Cardiac muscle cell (in vitro differentiated cells and primary cell): ENCODE measurements at regions not wholly inside any gene's neighbourhood (a gene's known extent, or its start where the extent isn't known, plus 50 kb on each side); places are given as distances from the start of the nearest gene placed in this dataset.

Source experiments
- DNase-seq, 2 donors: peaks; one replicate each; pipeline versions ENCODE4 v3.0.0 to v3.0.0-alpha.2; 2010 to 2017; ENCODE audit warnings: low read depth in 1 of 2, low spot score in 1 of 2
- H3K27ac ChIP-seq: fragments of 200-600 bp; sonication (generic); 2 replicates; pipeline ENCODE4 v1.5.1; 2016
- H3K27me3 ChIP-seq: fragments of 200-600 bp; sonication (generic); 2 replicates; pipeline ENCODE4 v1.6.0; 2016; ENCODE audit warnings: control low read depth
- H3K36me3 ChIP-seq: fragments of 200-600 bp; sonication (generic); 2 replicates; pipeline ENCODE4 v1.5.1; 2016; ENCODE audit warnings: control low read depth
- H3K4me1 ChIP-seq: fragments of 200-600 bp; sonication (generic); 2 replicates; pipeline ENCODE4 v1.8.1; 2017; ENCODE audit warnings: low read depth, mild to moderate bottlenecking, mixed run types
- H3K4me3 ChIP-seq: fragments of 200-600 bp; sonication (generic); 2 replicates; pipeline ENCODE4 v1.5.1; 2016; ENCODE audit warnings: mild to moderate bottlenecking
- H3K9me3 ChIP-seq: fragments of 200-600 bp; sonication (generic); 2 replicates; pipeline ENCODE4 v1.5.1; 2017; ENCODE audit warnings: low read depth, mild to moderate bottlenecking, control low read depth
- TF ChIP-seq, protein P1 (sequence below): IDR thresholded peaks from 2 replicates; pipeline ENCODE4 v1.5.1; 2012; ENCODE audit warnings: low read depth, mild to moderate bottlenecking, low read length

DNA sequence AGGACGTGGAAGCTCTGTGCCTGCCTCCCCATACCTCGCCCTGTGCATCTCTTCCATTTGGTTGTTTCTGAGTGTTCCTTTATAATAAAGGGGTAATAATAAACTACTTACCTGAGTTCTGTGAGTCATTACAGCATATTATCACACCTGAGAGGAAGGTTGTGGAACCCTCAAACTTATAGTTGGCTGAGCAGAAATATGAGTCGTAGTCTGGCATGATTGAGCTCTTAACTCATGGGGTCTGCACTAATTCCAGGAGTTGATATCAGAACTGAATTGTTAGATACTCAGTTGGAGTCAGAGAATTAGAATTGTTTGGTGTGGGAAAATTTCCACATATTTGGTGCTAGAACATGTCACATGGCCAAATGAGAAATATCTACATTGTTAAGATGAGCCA is 52.4 kb upstream of the HTR2A start:
- H3K4me1 ChIP-seq = no peaks in the 10 kb centered on the region
- no peak overlapping the region for H3K27ac ChIP-seq
- H3K9me3 ChIP-seq = no peaks in the 10 kb centered on the region
- H3K27me3 ChIP-seq = no peaks in the 10 kb centered on the region
- H3K36me3 ChIP-seq = no peaks in the 10 kb centered on the region
- DNase-seq = no peak
- TF ChIP-seq, protein P1, sequence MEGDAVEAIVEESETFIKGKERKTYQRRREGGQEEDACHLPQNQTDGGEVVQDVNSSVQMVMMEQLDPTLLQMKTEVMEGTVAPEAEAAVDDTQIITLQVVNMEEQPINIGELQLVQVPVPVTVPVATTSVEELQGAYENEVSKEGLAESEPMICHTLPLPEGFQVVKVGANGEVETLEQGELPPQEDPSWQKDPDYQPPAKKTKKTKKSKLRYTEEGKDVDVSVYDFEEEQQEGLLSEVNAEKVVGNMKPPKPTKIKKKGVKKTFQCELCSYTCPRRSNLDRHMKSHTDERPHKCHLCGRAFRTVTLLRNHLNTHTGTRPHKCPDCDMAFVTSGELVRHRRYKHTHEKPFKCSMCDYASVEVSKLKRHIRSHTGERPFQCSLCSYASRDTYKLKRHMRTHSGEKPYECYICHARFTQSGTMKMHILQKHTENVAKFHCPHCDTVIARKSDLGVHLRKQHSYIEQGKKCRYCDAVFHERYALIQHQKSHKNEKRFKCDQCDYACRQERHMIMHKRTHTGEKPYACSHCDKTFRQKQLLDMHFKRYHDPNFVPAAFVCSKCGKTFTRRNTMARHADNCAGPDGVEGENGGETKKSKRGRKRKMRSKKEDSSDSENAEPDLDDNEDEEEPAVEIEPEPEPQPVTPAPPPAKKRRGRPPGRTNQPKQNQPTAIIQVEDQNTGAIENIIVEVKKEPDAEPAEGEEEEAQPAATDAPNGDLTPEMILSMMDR = no peak
- H3K4me3 ChIP-seq = no peak overlapping the region

DNA sequence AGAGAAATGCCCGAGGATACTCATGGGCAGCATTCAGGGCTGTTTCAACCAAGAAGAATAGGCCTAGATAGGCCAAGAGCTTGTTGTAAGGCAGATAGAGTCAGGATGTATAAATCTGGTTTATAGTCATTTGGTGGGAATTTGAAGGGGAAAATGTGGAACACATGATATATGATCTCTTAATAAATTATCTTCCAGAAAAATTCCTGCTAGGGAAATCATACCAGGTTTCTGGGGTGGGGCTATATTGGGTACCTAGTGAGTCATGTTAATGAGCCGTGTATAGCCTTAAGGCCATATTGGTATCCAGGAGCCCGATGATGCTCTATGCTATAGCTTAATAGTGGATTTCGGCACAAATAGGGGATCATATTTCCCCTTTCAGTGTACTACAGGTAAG is 51.5 kb upstream of the HTR2A start:
- Histone ChIP-seq H3K27ac (no peak overlapping the region), H3K9me3 (no peaks in the 10 kb centered on the region), H3K27me3 (no peaks in the 10 kb centered on the region), H3K4me3 (no peak overlapping the region), H3K36me3 (no peaks in the 10 kb centered on the region), H3K4me1 (no peaks in the 10 kb centered on the region)
- DNase-seq = no peak
- TF ChIP-seq, protein P1 = no peak

DNA sequence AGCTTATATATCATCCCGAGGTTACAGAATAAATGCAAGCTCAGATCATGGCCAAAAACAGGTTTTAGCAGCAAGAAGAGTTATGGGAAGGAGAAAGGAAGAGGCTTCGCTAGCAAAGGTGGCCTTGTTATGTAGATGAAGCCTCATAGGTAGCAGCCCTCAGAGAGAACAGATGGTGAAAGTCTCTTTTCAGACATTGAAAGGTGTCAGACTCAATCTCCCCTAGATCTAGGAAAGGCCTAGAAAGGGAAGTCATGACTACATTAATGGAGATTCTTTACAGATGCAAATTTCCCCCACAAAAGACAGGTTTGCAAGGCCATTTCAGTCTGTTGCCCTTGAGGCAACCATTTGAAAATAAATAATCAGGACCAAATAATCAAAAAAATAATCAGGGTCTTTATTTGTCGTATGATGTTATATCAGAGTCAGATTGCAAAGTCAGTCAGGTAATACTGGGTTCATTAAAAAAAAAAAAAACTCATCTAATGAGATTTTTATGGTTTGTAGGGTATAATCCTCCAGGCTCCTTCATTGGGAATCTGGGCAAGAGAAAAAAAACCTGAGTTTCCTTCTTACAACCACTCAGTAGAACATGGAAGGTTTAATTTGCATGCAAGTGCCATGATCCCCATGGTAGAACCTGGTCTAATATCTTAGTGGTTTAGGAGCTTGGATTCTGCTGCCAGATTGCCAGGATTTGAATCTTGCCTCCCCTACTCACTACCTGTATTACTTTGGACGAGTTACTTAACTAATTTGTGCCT is 50.8 kb upstream of the HTR2A start:
- no peaks in the 10 kb centered on the region for H3K9me3 ChIP-seq
- no peak overlapping the region for H3K4me3 ChIP-seq
- H3K4me1 ChIP-seq = no peaks in the 10 kb centered on the region
- DNase-seq = no peak
- H3K27me3 ChIP-seq = no peaks in the 10 kb centered on the region
- TF ChIP-seq, protein P1 = no peak
- no peak overlapping the region for H3K27ac ChIP-seq
- H3K36me3 ChIP-seq = no peaks in the 10 kb centered on the region
